Activated CD4-positive, alpha-beta T cell treated with anti-CD3 and anti-CD28 coated beads, Interleukin-2, amount 10 ng/mL, durations not matched to agents 24 days and 14 days (primary cell): ENCODE measurements at regions not wholly inside any gene's neighbourhood (a gene's known extent, or its start where the extent isn't known, plus 50 kb on each side); places are given as distances from the start of the nearest gene placed in this dataset.
"Not testable (repeated sequence)": the region's sequence is repeated elsewhere in the genome, so short reads cannot be mapped to it uniquely, and the experiment has no call there.

Experiments
- DNase-seq: peaks from one replicate; pipeline ENCODE4 v3.0.0; 2022
- H3K27ac Mint-ChIP-seq: one replicate; pipeline ENCODE4 v1.8.0; 2022; ENCODE audit warnings: mild to moderate bottlenecking, mixed read lengths
- H3K27me3 Mint-ChIP-seq: one replicate; pipeline ENCODE4 v1.8.0; 2022; ENCODE audit warnings: mixed read lengths
- H3K36me3 Mint-ChIP-seq: one replicate; pipeline ENCODE4 v1.8.0; 2022; ENCODE audit warnings: low read depth, mild to moderate bottlenecking, mixed read lengths
- H3K4me1 Mint-ChIP-seq: one replicate; pipeline ENCODE4 v1.8.0; 2021; ENCODE audit warnings: mixed read lengths
- H3K4me3 Mint-ChIP-seq: one replicate; pipeline ENCODE4 v1.8.0; 2022; ENCODE audit warnings: mild to moderate bottlenecking, moderate library complexity, mixed read lengths
- H3K9me3 Mint-ChIP-seq: one replicate; pipeline ENCODE4 v1.8.0; 2021; ENCODE audit warnings: mixed read lengths
- intact Hi-C: fragments of 100-400 bp; cut with micrococcal nuclease; formaldehyde crosslinking; loops from one replicate; pipeline ENCODE4 v1.15.1; 2023

GRCh38 chr5:102098606-102099005 is 197.5 kb downstream of the SLCO4C1 start:
- H3K4me3 Mint-ChIP-seq, intact Hi-C loops, H3K36me3 Mint-ChIP-seq, H3K27ac Mint-ChIP-seq, H3K27me3 Mint-ChIP-seq, H3K4me1 Mint-ChIP-seq, DNase-seq, H3K9me3 Mint-ChIP-seq: not testable (repeated sequence)

- Mint-ChIP-seq H3K27ac (no peak overlapping the region), H3K4me1 (no peaks in the 10 kb centered on the region), H3K27me3 (no peaks in the 10 kb centered on the region), H3K9me3 (no peaks in the 10 kb centered on the region), H3K36me3 (no peaks in the 10 kb centered on the region), H3K4me3 (no peak overlapping the region)
- no peak for DNase-seq
- intact Hi-C loops, result no loop called here
These were observed 205.3 kb downstream of the SLCO4C1 start for GRCh38 chr5:102090770-102091169.

GRCh38 chr5:102089883-102090282 is 206.2 kb downstream of the SLCO4C1 start:
- intact Hi-C loops, result no loop called here

GRCh38 chr5:102087906-102088305 is 208.2 kb downstream of the SLCO4C1 start:
- no peak for DNase-seq
- H3K4me1 Mint-ChIP-seq, result no peaks in the 10 kb centered on the region
- H3K27ac Mint-ChIP-seq, result no peak overlapping the region
- no peaks in the 10 kb centered on the region for H3K36me3 Mint-ChIP-seq
- H3K9me3 Mint-ChIP-seq, result no peaks in the 10 kb centered on the region
- no peak overlapping the region for H3K4me3 Mint-ChIP-seq
- no peaks in the 10 kb centered on the region for H3K27me3 Mint-ChIP-seq
- intact Hi-C loops, result no loop called here

More at GRCh38 chr5:102089883-102090282, 206.2 kb downstream of the SLCO4C1 start:
- Mint-ChIP-seq H3K4me3 (no peak overlapping the region), H3K9me3 (no peaks in the 10 kb centered on the region), H3K27ac (no peak overlapping the region), H3K27me3 (no peaks in the 10 kb centered on the region), H3K4me1 (no peaks in the 10 kb centered on the region), H3K36me3 (no peaks in the 10 kb centered on the region)
- no peak for DNase-seq

- Mint-ChIP-seq H3K9me3 (no peaks in the 10 kb centered on the region), H3K4me1 (no peaks in the 10 kb centered on the region), H3K27ac (no peak overlapping the region), H3K4me3 (no peak overlapping the region), H3K36me3 (no peaks in the 10 kb centered on the region), H3K27me3 (no peaks in the 10 kb centered on the region)
- DNase-seq, result no peak
- intact Hi-C loops, result no loop called here
These were observed 215.8 kb downstream of the SLCO4C1 start for GRCh38 chr5:102080288-102080687.

GRCh38 chr5:102077920-102078319 is 218.2 kb downstream of the SLCO4C1 start:
- Mint-ChIP-seq H3K4me3 (no peak overlapping the region), H3K27me3 (no peaks in the 10 kb centered on the region), H3K9me3 (no peaks in the 10 kb centered on the region), H3K27ac (no peak overlapping the region), H3K4me1 (no peaks in the 10 kb centered on the region), H3K36me3 (no peaks in the 10 kb centered on the region)
- intact Hi-C loops, result no loop called here
- DNase-seq, result no peak

- no peaks in the 10 kb centered on the region for H3K4me1 Mint-ChIP-seq
- no peak overlapping the region for H3K27ac Mint-ChIP-seq
- DNase-seq, result no peak
- no peak overlapping the region for H3K4me3 Mint-ChIP-seq
- no peaks in the 10 kb centered on the region for H3K36me3 Mint-ChIP-seq
- H3K9me3 Mint-ChIP-seq, result no peaks in the 10 kb centered on the region
- H3K27me3 Mint-ChIP-seq, result no peaks in the 10 kb centered on the region
- intact Hi-C loops, result no loop called here
These were observed 226.1 kb downstream of the SLCO4C1 start for GRCh38 chr5:102069974-102070373.

GRCh38 chr5:102068870-102069269 is 227.2 kb downstream of the SLCO4C1 start:
- no peak for DNase-seq
- intact Hi-C loops, result no loop called here
- Mint-ChIP-seq H3K4me3 (no peak overlapping the region), H3K36me3 (no peaks in the 10 kb centered on the region), H3K27ac (no peak overlapping the region), H3K27me3 (no peaks in the 10 kb centered on the region), H3K4me1 (no peaks in the 10 kb centered on the region), H3K9me3 (no peaks in the 10 kb centered on the region)

- Mint-ChIP-seq H3K9me3 (no peaks in the 10 kb centered on the region), H3K36me3 (no peaks in the 10 kb centered on the region), H3K4me1 (no peaks in the 10 kb centered on the region), H3K4me3 (no peak overlapping the region), H3K27me3 (no peaks in the 10 kb centered on the region), H3K27ac (no peak overlapping the region)
- no peak for DNase-seq
- intact Hi-C loops, result no loop called here
These were observed 246.6 kb downstream of the SLCO4C1 start for GRCh38 chr5:102049517-102049916.

- Mint-ChIP-seq H3K27ac (no peak overlapping the region), H3K4me1 (no peaks in the 10 kb centered on the region), H3K4me3 (no peak overlapping the region), H3K36me3 (no peaks in the 10 kb centered on the region), H3K27me3 (no peaks in the 10 kb centered on the region), H3K9me3 (no peaks in the 10 kb centered on the region)
- intact Hi-C loops, result no loop called here
- no peak for DNase-seq
These were observed 247.1 kb downstream of the SLCO4C1 start for GRCh38 chr5:102048940-102049339.

GRCh38 chr5:102047073-102047472 is 249.0 kb downstream of the SLCO4C1 start:
- H3K9me3 Mint-ChIP-seq, intact Hi-C loops, H3K4me1 Mint-ChIP-seq, DNase-seq, H3K36me3 Mint-ChIP-seq, H3K27me3 Mint-ChIP-seq, H3K27ac Mint-ChIP-seq, H3K4me3 Mint-ChIP-seq: not testable (repeated sequence)

GRCh38 chr5:102040326-102040725 is 255.8 kb downstream of the SLCO4C1 start:
- no peak overlapping the region for H3K27ac Mint-ChIP-seq
- no peaks in the 10 kb centered on the region for H3K4me1 Mint-ChIP-seq
- DNase-seq, result no peak
- H3K27me3 Mint-ChIP-seq, result no peaks in the 10 kb centered on the region
- H3K4me3 Mint-ChIP-seq, result no peak overlapping the region
- no peaks in the 10 kb centered on the region for H3K9me3 Mint-ChIP-seq
- intact Hi-C loops, result no loop called here
- no peaks in the 10 kb centered on the region for H3K36me3 Mint-ChIP-seq

- Mint-ChIP-seq H3K36me3 (no peaks in the 10 kb centered on the region), H3K27ac (no peak overlapping the region), H3K4me3 (no peak overlapping the region), H3K4me1 (no peaks in the 10 kb centered on the region), H3K9me3 (no peaks in the 10 kb centered on the region), H3K27me3 (no peaks in the 10 kb centered on the region)
- intact Hi-C loops, result no loop called here
- DNase-seq, result no peak
These were observed 259.2 kb downstream of the SLCO4C1 start for GRCh38 chr5:102036927-102037326.

- Mint-ChIP-seq H3K27ac (no peak overlapping the region), H3K9me3 (no peaks in the 10 kb centered on the region), H3K4me3 (no peak overlapping the region), H3K4me1 (no peaks in the 10 kb centered on the region), H3K27me3 (no peaks in the 10 kb centered on the region), H3K36me3 (no peaks in the 10 kb centered on the region)
- no peak for DNase-seq
- intact Hi-C loops, result no loop called here
These were observed 264.4 kb downstream of the SLCO4C1 start for GRCh38 chr5:102031711-102032110.

- intact Hi-C loops, result no loop called here
These were observed 277.4 kb downstream of the SLCO4C1 start for GRCh38 chr5:102018690-102019089.

More at GRCh38 chr5:102018690-102019089, 277.4 kb downstream of the SLCO4C1 start:
- Mint-ChIP-seq H3K27me3 (no peaks in the 10 kb centered on the region), H3K36me3 (no peaks in the 10 kb centered on the region), H3K27ac (no peak overlapping the region), H3K4me3 (no peak overlapping the region), H3K4me1 (no peaks in the 10 kb centered on the region), H3K9me3 (no peaks in the 10 kb centered on the region)
- no peak for DNase-seq
